Duodenal mucosa (tissue), 2 donors: ENCODE measurements at regions not wholly inside any gene's neighbourhood (a gene's known extent, or its start where the extent isn't known, plus 50 kb on each side); places are given as distances from the start of the nearest gene placed in this dataset.

ENCODE experiments used
- H3K27ac ChIP-seq: one replicate; pipeline ENCODE4 v1.7.0; 2013; ENCODE audit warnings: low read depth, low read length
- H3K27me3 ChIP-seq, 2 donors: one replicate each; pipeline ENCODE4 v1.7.0; 2013; ENCODE audit warnings: low read length in 2 of 2, control low read depth in 1 of 2; ENCODE audit not compliant: insufficient read depth in 2 of 2, control insufficient read depth in 1 of 2
- H3K36me3 ChIP-seq, 2 donors: one replicate each; pipeline ENCODE4 v1.7.0; 2013; ENCODE audit warnings: low read length in 2 of 2, control low read depth in 1 of 2; ENCODE audit not compliant: insufficient read depth in 2 of 2, control insufficient read depth in 1 of 2
- H3K4me1 ChIP-seq, 2 donors: one replicate each; pipeline ENCODE4 v1.7.0; 2013; ENCODE audit warnings: low read length in 2 of 2, control low read depth in 1 of 2; ENCODE audit not compliant: insufficient read depth in 2 of 2, control insufficient read depth in 1 of 2
- H3K4me3 ChIP-seq, 2 donors: one replicate each; pipeline ENCODE4 v1.7.0; 2013; ENCODE audit warnings: low read length in 2 of 2, low read depth in 1 of 2
- H3K9ac ChIP-seq, 2 donors: one replicate each; pipeline ENCODE4 v1.7.0; 2013; ENCODE audit warnings: low read length in 2 of 2, low read depth in 1 of 2
- H3K9me3 ChIP-seq, 2 donors: one replicate each; pipeline ENCODE4 v1.7.0; 2013; ENCODE audit warnings: low read length in 2 of 2, control low read depth in 1 of 2; ENCODE audit not compliant: control insufficient read depth in 1 of 2

GRCh38 chr16:54403580-54403979, 117.0 kb upstream of the IRX3 start:
- H3K9me3 ChIP-seq: no peaks in the 10 kb centered on the region
- H3K27me3 ChIP-seq: peaks cover 0 to 2% of the 10 kb centered on the region in 2 donors
- no peaks in the 10 kb centered on the region for H3K36me3 ChIP-seq
- H3K4me3 ChIP-seq: no peak overlapping the region
- H3K4me1 ChIP-seq: no peaks in the 10 kb centered on the region
- no peak overlapping the region for H3K27ac ChIP-seq
- no peak overlapping the region for H3K9ac ChIP-seq

DNA sequence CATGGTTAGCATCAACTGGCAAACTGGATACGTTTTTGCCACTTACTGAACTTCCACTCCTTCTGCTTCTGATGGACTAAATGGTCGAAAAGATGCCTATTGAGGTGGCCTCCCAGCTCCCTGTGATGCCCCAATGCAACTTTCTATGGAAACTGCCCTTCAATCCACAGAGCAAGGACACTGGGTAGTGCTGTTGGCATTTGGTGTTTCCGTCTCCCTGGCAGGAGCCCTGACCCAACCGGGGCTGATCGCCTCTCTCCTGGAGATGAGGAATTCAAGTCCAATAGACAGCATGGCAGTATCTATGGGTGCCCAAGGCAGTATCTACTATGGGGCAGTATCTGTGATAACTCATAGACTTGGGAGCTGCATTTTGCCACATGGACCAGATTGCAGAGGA, 116.3 kb upstream of the IRX3 start:
- H3K9ac ChIP-seq: no peak overlapping the region
- H3K9me3 ChIP-seq: no peaks in the 10 kb centered on the region
- no peaks in the 10 kb centered on the region for H3K36me3 ChIP-seq
- no peaks in the 10 kb centered on the region for H3K4me1 ChIP-seq
- H3K27me3 ChIP-seq: peaks cover 0 to 2% of the 10 kb centered on the region in 2 donors
- H3K27ac ChIP-seq: no peak overlapping the region
- no peak overlapping the region for H3K4me3 ChIP-seq

DNA sequence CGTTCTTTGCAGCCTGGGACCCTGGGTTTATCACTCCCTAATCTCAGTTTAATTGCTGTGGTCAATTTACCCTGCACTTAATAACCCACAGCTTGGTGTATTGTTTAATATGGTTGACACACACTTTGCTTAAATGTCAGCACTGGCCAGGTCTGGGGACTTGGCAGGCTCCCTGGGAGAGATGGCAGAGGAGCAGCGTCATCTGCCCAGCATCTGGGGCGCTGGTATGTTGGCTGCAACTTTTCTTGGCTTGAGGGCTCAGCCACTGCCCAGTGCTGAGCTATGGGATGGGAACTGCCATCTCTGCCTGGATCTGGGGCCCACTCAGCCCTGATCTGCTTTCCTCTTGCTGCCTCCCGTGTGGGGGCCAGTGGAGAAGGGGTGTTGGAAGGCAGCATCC, 115.7 kb upstream of the IRX3 start:
- H3K36me3 ChIP-seq: no peaks in the 10 kb centered on the region
- no peaks in the 10 kb centered on the region for H3K9me3 ChIP-seq
- H3K4me3 ChIP-seq: no peak overlapping the region
- no peaks in the 10 kb centered on the region for H3K4me1 ChIP-seq
- no peak overlapping the region for H3K27ac ChIP-seq
- H3K9ac ChIP-seq: no peak overlapping the region
- peaks cover 0 to 2% of the 10 kb centered on the region in 2 donors for H3K27me3 ChIP-seq

DNA sequence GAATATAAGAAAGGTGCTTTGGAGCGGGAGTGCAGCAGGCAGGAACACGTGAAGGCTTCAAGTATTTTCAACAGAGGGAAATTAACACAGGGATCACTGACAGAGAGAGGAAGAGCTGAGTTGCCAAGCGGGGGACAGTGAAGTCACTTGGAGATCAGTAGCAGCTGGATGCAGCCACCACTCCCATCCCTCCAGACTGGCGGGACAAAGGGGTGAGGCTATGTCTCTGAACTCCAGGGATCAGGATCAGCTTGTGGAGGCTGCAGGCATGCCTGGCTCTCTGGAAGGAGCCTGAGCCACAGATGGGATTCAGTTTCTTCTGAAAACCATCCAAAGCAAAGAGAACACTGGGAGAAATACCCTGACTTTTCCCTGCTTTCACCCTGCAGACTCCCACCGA, 113.7 kb upstream of the IRX3 start:
- H3K27me3 ChIP-seq: peaks cover 0 to 2% of the 10 kb centered on the region in 2 donors
- H3K4me3 ChIP-seq: no peak overlapping the region
- no peaks in the 10 kb centered on the region for H3K4me1 ChIP-seq
- no peaks in the 10 kb centered on the region for H3K9me3 ChIP-seq
- no peak overlapping the region for H3K9ac ChIP-seq
- no peak overlapping the region for H3K27ac ChIP-seq
- H3K36me3 ChIP-seq: no peaks in the 10 kb centered on the region

GRCh38 chr16:54398986-54399385, 112.4 kb upstream of the IRX3 start:
- Histone ChIP-seq H3K4me1 (no peaks in the 10 kb centered on the region), H3K27me3 (peaks cover 0 to 2% of the 10 kb centered on the region in 2 donors), H3K9ac (no peak overlapping the region), H3K4me3 (no peak overlapping the region), H3K27ac (no peak overlapping the region), H3K9me3 (no peaks in the 10 kb centered on the region), H3K36me3 (no peaks in the 10 kb centered on the region)

GRCh38 chr16:54397838-54398237, 111.3 kb upstream of the IRX3 start:
- H3K36me3 ChIP-seq: no peaks in the 10 kb centered on the region
- no peaks in the 10 kb centered on the region for H3K9me3 ChIP-seq
- no peaks in the 10 kb centered on the region for H3K4me1 ChIP-seq
- peaks cover 0 to 7% of the 10 kb centered on the region in 2 donors for H3K27me3 ChIP-seq
- H3K4me3 ChIP-seq: no peak overlapping the region
- no peak overlapping the region for H3K27ac ChIP-seq
- H3K9ac ChIP-seq: no peak overlapping the region

- no peak overlapping the region for H3K27ac ChIP-seq
- H3K27me3 ChIP-seq: peaks cover 0 to 7% of the 10 kb centered on the region in 2 donors
- no peak overlapping the region for H3K4me3 ChIP-seq
- H3K9me3 ChIP-seq: no peaks in the 10 kb centered on the region
- H3K36me3 ChIP-seq: no peaks in the 10 kb centered on the region
- H3K9ac ChIP-seq: no peak overlapping the region
- H3K4me1 ChIP-seq: no peaks in the 10 kb centered on the region
These were observed 110.7 kb upstream of the IRX3 start for GRCh38 chr16:54397190-54397835.

GRCh38 chr16:54389836-54390494, 103.4 kb upstream of the IRX3 start:
- Histone ChIP-seq H3K9ac (no peak overlapping the region), H3K27me3 (peaks cover 0 to 4% of the 10 kb centered on the region in 2 donors), H3K9me3 (no peaks in the 10 kb centered on the region), H3K4me1 (no peaks in the 10 kb centered on the region), H3K36me3 (no peaks in the 10 kb centered on the region), H3K27ac (no peak overlapping the region), H3K4me3 (no peak overlapping the region)

DNA sequence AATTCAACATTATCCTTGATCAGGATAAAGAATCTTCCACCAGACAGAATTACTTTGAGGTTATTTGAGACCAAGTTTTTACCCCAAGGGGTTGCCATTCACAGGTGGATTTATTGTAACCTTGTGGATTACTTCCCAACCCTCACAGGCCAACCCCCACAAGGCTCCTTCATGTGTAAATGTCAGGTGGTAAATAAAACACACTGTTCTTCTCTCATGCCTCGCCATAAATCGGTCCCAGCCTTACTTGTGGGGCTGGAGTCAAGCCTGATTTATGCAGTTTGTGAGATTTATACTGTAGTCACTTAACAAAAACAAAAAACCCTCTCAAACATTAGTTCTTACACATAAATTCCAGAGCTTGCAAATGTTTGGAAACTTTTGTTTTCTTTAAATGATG, 98.6 kb upstream of the IRX3 start:
- Histone ChIP-seq H3K4me1 (no peaks in the 10 kb centered on the region), H3K27me3 (no peaks in the 10 kb centered on the region), H3K27ac (no peak overlapping the region), H3K36me3 (no peaks in the 10 kb centered on the region), H3K4me3 (no peak overlapping the region), H3K9me3 (peaks cover 0 to 2% of the 10 kb centered on the region in 2 donors), H3K9ac (no peak overlapping the region)

DNA sequence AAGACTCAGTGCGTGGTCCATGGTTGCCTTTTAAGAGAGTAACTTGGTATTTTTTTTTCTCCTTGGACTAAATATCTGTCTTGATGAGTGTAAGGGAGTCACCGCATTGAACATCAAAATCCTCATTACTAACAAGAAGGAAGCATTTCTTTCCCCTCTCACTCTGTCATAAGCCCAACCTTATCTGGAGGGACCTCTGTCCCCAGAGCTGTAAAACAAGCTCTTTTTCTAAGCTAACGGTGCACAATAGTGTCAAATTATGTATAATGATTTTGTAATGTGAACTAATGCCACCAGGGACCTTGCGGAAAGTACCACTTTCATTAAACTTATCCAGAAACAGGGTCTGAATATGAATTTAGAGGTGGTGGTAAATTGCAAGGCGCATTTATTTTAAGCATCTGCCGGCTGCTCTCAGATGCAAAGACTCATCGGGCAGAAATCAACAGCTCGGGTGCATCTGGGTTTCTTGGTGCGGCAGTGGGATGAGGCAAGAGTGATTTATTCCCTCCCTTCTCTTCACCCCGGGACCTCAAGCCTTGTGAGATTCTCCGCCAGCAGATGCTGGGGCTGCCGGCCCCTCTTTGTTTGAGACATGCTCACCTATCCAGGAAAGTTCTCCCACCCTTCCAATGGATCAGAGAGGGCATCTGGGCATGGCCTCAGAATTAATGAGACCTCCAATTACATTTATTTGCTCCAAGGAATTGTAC, 95.2 kb upstream of the IRX3 start:
- Histone ChIP-seq H3K36me3 (no peaks in the 10 kb centered on the region), H3K9me3 (peaks cover 0 to 2% of the 10 kb centered on the region in 2 donors), H3K27me3 (no peaks in the 10 kb centered on the region), H3K4me3 (no peak overlapping the region), H3K27ac (no peak overlapping the region), H3K9ac (no peak overlapping the region), H3K4me1 (no peaks in the 10 kb centered on the region)
